AG08395 (cell line): ENCODE measurements at regions not wholly inside any gene's neighbourhood (a gene's known extent, or its start where the extent isn't known, plus 50 kb on each side); places are given as distances from the start of the nearest gene placed in this dataset.
"Not testable (repeated sequence)": the region's sequence is repeated elsewhere in the genome, so short reads cannot be mapped to it uniquely, and the experiment has no call there.

ENCODE experiments used
- DNase-seq: peaks from one replicate; pipeline ENCODE4 v3.0.0; 2012; ENCODE audit warnings: mixed read lengths, low spot score

DNA sequence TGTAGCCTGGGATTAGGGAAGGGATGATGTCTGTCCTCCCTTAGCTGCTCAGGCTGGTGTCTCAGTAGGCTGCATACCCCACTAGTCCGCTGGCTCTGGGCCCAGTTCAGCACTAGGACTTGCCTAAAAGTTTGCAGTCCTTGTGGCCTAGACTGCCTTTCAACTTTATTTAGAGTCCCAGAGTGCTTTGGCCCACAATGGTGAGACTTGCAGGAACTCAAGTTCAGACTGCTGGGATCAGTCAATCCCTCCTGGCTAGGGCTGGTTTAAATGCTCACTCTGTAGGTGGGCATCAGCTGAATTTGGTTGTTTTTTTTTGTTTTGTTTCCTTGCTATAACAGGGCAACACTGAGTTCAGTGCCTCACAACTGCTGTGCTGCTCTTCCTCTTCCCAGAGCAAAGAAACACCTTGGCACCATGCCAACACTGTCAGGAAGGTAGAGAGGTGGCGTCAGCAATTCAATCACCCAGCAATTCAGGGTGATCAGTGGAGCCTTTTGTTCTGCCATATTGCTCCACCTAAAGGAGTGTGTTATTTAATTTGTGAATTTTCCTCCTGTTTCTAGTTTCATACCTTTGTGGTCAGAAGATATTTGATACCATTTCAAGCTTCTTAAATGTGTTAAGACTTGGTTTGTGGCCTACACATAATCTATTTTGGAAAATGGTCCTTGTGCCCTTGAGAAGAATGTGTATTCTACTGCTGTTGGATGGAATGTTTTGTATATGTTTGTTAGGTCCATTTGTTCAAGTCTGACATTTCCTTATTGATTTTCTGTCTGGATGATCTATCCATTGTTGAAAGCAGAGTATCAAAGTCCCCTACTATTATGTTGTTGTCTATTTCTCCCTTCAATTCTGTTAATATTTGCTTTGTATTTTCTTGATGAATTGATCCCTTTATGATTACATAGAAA lies 284.0 kb upstream of the PMFBP1 start:
- DNase-seq: no peak

DNA sequence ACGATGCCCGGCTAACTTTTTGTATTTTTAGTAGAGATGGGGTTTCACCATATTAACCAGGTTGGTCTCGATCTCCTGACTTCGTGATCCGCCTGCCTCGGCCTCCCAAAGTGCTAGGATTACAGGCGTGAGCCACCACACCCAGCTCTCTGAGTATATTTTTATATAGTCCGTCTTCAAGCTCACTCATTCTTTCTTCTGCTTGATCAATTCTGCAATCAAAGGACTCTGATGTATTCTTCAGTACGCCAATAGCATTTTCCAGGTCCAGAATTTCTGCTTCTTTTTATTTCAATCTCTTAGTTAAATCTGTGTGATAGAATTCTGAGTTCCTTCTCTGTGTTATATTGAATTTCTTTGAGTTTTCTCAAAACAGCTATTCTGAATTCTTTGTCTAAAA lies 281.9 kb upstream of the PMFBP1 start:
- not testable (repeated sequence) for DNase-seq

DNA sequence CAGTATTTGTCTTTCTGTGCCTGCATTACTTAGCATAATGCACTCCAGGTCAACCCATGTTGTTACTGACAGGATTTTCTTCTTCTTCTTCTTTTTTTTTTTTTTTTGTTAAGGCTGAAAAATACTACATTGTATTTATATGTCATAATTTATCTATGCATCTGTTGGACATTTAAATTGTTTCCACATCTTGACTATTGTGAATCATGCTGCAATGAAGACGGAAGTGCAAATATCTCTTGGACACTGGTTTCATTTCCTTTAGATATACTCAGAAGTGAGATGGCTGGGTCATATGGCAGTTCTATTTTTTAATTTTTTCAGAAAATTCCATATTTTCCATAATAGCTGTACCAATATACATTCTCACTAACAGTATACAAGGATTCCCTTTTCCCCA lies 272.7 kb upstream of the PMFBP1 start:
- DNase-seq: no peak

DNA sequence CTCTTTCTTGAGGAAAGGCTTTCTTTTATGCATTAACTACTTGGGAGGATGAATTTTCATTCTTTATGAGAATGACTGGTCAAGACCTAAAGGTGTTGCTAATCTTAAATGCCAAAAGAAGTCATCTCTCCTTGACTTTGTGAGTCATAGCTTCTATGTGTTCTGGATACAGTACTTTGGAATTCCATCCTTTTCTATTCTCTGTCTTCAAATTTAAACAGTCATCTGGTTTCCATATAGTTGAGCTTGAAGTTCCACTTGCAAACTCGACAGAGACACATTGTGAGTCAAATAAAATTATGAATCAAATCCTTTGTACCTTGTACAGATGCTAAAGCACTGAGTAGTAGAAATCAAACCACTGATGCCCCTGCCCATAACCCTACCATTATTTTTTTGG lies 271.9 kb upstream of the PMFBP1 start:
- DNase-seq: no peak

- no peak for DNase-seq
Observed at GRCh38 chr16:72442385-72443158, 270.6 kb upstream of the PMFBP1 start.

- DNase-seq: no peak
Observed at GRCh38 chr16:72437891-72438290, 265.9 kb upstream of the PMFBP1 start.

DNA sequence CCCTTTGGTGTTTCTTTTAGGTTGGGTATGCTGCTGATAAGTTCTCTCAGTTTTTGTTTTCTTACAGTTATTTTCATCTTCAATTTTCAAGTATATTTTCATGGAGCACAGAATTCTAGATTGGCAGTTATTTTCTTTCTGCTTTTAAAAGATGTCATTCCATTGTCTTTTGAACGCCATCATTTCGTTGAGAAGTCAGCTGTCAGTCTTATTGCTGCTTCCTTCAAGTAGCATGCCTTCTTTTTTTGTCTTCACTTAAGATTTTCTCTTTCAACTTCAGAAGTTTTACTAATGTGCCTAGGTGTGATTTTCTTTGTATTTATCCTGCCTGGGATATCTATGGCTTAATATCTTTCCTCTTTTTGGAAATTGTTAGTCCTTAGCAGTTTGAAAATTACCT lies 262.2 kb upstream of the PMFBP1 start:
- no peak for DNase-seq

- DNase-seq: no peak
Observed at GRCh38 chr16:72430121-72430520, 258.2 kb upstream of the PMFBP1 start.

GRCh38 chr16:72429671-72430081 lies 257.7 kb upstream of the PMFBP1 start:
- no peak for DNase-seq

DNA sequence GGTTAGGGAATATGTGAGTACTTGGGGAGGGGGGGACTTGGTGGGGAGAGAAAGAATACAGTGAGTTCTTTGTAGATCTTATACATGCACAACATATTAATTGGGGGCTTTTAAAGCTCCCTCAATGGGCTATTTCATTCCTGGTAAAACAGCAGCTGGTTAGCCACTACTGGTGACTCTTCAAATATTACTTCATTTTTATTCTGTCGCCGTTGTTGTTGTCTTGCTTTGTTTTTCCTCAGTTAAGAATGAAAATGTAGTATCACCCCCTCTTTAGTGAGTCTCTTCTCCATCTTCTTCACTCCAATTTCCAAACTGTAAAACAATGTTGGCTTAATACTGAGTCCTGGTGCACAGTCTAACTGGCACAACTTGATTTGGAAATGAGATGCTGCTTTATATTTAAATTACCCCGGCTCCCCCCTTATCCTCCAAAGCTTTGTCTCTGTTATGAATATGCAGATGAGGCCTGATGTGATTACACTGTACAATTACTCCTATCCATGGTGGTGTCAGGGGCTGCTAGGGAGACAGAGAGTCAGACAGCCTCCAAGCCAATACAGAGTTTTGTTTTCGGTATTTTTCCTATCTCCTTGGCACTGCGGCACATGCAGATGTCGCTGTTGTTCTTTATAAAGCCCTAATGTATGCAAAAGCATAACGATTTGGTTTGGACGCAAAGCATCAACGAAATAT lies 256.9 kb upstream of the PMFBP1 start:
- DNase-seq: no peak

GRCh38 chr16:72427783-72428331 lies 255.9 kb upstream of the PMFBP1 start:
- no peak for DNase-seq

- DNase-seq: no peak
Observed at GRCh38 chr16:72427051-72427782, 255.3 kb upstream of the PMFBP1 start.

- no peak for DNase-seq
Observed at GRCh38 chr16:72426386-72426785, 254.4 kb upstream of the PMFBP1 start.

GRCh38 chr16:72425571-72426341 lies 253.8 kb upstream of the PMFBP1 start:
- DNase-seq: no peak

- DNase-seq: no peak
Observed at GRCh38 chr16:72424757-72425156, 252.8 kb upstream of the PMFBP1 start.

GRCh38 chr16:72422308-72422897 lies 250.4 kb upstream of the PMFBP1 start:
- DNase-seq: no peak

DNA sequence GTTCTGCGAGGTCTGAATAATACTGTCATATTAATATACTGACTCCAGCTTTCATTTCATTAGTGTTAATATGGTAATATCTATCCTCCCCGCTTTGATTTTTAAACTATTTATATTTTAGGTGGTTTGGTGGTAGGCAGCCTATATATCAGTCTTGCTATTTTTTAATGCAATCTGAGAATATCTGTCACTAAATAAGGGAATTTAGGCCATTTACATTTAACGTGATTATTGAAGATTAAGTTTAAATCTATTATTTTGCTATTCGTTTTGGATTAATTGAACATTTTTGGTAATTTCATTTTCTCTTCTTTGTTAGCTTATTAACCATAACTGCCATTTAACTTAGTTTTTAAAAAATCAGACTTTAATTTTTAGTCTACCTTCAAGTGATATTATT lies 247.7 kb upstream of the PMFBP1 start:
- DNase-seq: no peak

GRCh38 chr16:72415379-72415778 lies 243.4 kb upstream of the PMFBP1 start:
- DNase-seq: no peak

DNA sequence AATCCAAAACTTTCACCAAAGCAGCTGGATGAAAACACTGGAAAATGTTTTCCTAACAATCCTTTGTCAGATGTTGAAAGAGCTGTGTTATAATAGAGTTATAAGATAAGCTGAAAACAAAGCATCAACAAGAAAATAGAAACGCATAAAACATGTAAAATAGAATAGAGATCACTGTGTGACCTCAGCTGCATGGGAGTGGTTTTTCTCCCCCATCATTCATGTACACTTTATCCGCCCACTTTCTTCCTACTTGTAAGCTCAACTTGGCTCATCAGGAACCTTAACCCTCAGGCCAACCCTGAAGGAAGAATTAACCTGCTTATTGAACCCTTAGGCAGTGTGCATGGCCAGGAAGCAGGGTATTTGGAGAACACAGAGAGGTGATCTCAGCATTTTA lies 238.5 kb upstream of the PMFBP1 start:
- DNase-seq: no peak

GRCh38 chr16:72409423-72409822 lies 237.5 kb upstream of the PMFBP1 start:
- DNase-seq: no peak
